ENCODE measurements at regions not wholly inside any gene's neighbourhood (a gene's known extent, or its start where the extent isn't known, plus 50 kb on each side); places are given as distances from the start of the nearest gene placed in this dataset.

DNA sequence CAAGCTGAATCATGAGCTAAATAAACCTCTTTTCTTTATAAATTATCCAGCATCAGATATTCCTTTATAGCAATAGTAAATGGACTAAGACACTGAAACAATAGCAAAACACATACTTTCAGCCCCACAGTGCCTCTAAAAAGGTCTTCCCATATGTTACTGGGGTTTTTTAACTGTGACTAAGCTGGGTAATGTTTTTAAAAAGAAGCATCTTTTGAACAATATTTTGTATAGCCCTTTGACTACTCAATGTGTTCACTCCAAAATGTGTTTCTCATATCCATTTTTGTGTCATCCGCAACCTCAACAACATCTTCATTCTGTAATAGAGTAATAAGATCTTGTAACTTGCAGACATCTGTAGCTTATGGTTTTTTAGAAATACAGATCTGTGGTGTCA, 218.7 kb upstream of the S100G start (continued):
- TF ChIP-seq, protein P1, sequence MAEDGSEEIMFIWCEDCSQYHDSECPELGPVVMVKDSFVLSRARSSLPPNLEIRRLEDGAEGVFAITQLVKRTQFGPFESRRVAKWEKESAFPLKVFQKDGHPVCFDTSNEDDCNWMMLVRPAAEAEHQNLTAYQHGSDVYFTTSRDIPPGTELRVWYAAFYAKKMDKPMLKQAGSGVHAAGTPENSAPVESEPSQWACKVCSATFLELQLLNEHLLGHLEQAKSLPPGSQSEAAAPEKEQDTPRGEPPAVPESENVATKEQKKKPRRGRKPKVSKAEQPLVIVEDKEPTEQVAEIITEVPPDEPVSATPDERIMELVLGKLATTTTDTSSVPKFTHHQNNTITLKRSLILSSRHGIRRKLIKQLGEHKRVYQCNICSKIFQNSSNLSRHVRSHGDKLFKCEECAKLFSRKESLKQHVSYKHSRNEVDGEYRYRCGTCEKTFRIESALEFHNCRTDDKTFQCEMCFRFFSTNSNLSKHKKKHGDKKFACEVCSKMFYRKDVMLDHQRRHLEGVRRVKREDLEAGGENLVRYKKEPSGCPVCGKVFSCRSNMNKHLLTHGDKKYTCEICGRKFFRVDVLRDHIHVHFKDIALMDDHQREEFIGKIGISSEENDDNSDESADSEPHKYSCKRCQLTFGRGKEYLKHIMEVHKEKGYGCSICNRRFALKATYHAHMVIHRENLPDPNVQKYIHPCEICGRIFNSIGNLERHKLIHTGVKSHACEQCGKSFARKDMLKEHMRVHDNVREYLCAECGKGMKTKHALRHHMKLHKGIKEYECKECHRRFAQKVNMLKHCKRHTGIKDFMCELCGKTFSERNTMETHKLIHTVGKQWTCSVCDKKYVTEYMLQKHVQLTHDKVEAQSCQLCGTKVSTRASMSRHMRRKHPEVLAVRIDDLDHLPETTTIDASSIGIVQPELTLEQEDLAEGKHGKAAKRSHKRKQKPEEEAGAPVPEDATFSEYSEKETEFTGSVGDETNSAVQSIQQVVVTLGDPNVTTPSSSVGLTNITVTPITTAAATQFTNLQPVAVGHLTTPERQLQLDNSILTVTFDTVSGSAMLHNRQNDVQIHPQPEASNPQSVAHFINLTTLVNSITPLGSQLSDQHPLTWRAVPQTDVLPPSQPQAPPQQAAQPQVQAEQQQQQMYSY (CRISPR knock-in tag; IDR thresholded peaks at IDR 0.05): no peak

- H4K20me1 ChIP-seq (ENCODE audit: control insufficient read depth, insufficient read depth): no peaks in the 10 kb centered on the region
- H3K27me3 ChIP-seq (replicated peaks in 1 of 2; ENCODE audit: control insufficient read depth in 2 of 2, insufficient read depth in 2 of 2, low read length in 1 of 2): no peaks in the 10 kb centered on the region
- no peaks in the 10 kb centered on the region for H3K79me2 ChIP-seq (ENCODE audit: control insufficient read depth, insufficient read depth, low read length)
- no peak overlapping the region for H3K27ac ChIP-seq (ENCODE audit: control insufficient read depth, insufficient read depth)
- no peaks in the 10 kb centered on the region for H3K9me3 ChIP-seq (replicated peaks; ENCODE audit: control insufficient read depth, insufficient read depth, low read length)
- TF ChIP-seq E4F1 (IDR thresholded peaks at IDR 0.05; ENCODE audit: borderline replicate concordance, partially characterized antibody) (no peak), SMARCA5 (IDR thresholded peaks at IDR 0.05) (no peak), CHD1 (IDR thresholded peaks at IDR 0.05; ENCODE audit: low read depth, low read length) (no peak), POU2F2 (IDR thresholded peaks at IDR 0.05; ENCODE audit: borderline replicate concordance, low read depth, low read length) (no peak), BMI1 (IDR thresholded peaks at IDR 0.05; ENCODE audit: borderline replicate concordance) (no peak), ETV6 (conservative IDR thresholded peaks at IDR 0.05 in 1 of 2, IDR thresholded peaks at IDR 0.05 in 1 of 2; ENCODE audit: borderline replicate concordance in 1 of 2, low read depth in 1 of 2) (no peak), EGR1 (IDR thresholded peaks at IDR 0.05; ENCODE audit: borderline replicate concordance in 1 of 2, low read depth in 2 of 2, low read length in 2 of 2) (no peak), IRF4 (IDR thresholded peaks at IDR 0.05; ENCODE audit: low read depth, low read length) (no peak)
- TF ChIP-seq, protein P2, sequence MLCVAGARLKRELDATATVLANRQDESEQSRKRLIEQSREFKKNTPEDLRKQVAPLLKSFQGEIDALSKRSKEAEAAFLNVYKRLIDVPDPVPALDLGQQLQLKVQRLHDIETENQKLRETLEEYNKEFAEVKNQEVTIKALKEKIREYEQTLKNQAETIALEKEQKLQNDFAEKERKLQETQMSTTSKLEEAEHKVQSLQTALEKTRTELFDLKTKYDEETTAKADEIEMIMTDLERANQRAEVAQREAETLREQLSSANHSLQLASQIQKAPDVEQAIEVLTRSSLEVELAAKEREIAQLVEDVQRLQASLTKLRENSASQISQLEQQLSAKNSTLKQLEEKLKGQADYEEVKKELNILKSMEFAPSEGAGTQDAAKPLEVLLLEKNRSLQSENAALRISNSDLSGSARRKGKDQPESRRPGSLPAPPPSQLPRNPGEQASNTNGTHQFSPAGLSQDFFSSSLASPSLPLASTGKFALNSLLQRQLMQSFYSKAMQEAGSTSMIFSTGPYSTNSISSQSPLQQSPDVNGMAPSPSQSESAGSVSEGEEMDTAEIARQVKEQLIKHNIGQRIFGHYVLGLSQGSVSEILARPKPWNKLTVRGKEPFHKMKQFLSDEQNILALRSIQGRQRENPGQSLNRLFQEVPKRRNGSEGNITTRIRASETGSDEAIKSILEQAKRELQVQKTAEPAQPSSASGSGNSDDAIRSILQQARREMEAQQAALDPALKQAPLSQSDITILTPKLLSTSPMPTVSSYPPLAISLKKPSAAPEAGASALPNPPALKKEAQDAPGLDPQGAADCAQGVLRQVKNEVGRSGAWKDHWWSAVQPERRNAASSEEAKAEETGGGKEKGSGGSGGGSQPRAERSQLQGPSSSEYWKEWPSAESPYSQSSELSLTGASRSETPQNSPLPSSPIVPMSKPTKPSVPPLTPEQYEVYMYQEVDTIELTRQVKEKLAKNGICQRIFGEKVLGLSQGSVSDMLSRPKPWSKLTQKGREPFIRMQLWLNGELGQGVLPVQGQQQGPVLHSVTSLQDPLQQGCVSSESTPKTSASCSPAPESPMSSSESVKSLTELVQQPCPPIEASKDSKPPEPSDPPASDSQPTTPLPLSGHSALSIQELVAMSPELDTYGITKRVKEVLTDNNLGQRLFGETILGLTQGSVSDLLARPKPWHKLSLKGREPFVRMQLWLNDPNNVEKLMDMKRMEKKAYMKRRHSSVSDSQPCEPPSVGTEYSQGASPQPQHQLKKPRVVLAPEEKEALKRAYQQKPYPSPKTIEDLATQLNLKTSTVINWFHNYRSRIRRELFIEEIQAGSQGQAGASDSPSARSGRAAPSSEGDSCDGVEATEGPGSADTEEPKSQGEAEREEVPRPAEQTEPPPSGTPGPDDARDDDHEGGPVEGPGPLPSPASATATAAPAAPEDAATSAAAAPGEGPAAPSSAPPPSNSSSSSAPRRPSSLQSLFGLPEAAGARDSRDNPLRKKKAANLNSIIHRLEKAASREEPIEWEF (IDR thresholded peaks at IDR 0.05; ENCODE audit: insufficient replicate concordance, low read depth, low read length): no peak
- FAIRE-seq (no peak), DNase-seq (ENCODE audit: low read depth, low spot score) (no peak), ATAC-seq (no peak)
- H2AFZ ChIP-seq (ENCODE audit: control insufficient read depth, low read depth, low read length): no peak overlapping the region
- ChIA-PET RAD21 (ENCODE audit: unreplicated experiment) (no interaction called here), CTCF (interaction anchor here (2.1 kb wide), 1 partner anchor 12 kb away, joined by 10 read pairs; no protein-coding TSS in a partner anchor), SMC1A (ENCODE audit: uncharacterized antibody, unreplicated experiment) (no interaction called here), POLR2A (no interaction called here)
- no peaks in the 10 kb centered on the region for H3K36me3 ChIP-seq (ENCODE audit: control insufficient read depth in 2 of 2, insufficient read depth in 2 of 2, low read length in 1 of 2)
- no peak overlapping the region for H3K9ac ChIP-seq (ENCODE audit: control insufficient read depth, insufficient read depth, low read length)
- no peaks in the 10 kb centered on the region for H3K4me1 ChIP-seq (ENCODE audit: control insufficient read depth, insufficient read depth, low read length)
- WGBS (ENCODE audit: insufficient coverage, insufficient replicate concordance, low lambda C conversion rate, missing lambda C conversion rate): 41% methylated on average over 3 of the region's 3 CpGs
- in situ Hi-C loops (cut with MboI): no loop called here
- H3K4me3 ChIP-seq: no peak overlapping the region
- intact Hi-C loops (cut with micrococcal nuclease; ENCODE audit: unreplicated experiment): no loop called here
- BruUV-seq (replicated peaks): no TSS peak
- no peak overlapping the region for H3K4me2 ChIP-seq (ENCODE audit: control insufficient read depth, insufficient read depth)
Observed at GRCh38 chrX:16433021-16433420, 216.9 kb upstream of the S100G start.

Measured in GM12878 (cell line).